GM12873 (cell line): ENCODE measurements at regions not wholly inside any gene's neighbourhood (a gene's known extent, or its start where the extent isn't known, plus 50 kb on each side); places are given as distances from the start of the nearest gene placed in this dataset.

Experiments
- CTCF ChIP-seq: IDR thresholded peaks from 2 replicates; pipeline ENCODE4 v1.5.1; 2012; ENCODE audit warnings: low read depth, mild to moderate bottlenecking, moderate library complexity, low read length, control low read depth; ENCODE audit not compliant: insufficient read depth; ENCODE audit errors: missing control alignments

GRCh38 chr5:133820507-133820906 is 147.9 kb downstream of the C5orf15 start:
- TF ChIP-seq CTCF, result no peak

- no peak for TF ChIP-seq CTCF
Observed at GRCh38 chr5:133819977-133820471, 148.4 kb downstream of the C5orf15 start.

GRCh38 chr5:133818869-133819600 is 149.4 kb downstream of the C5orf15 start:
- TF ChIP-seq CTCF, result no peak

GRCh38 chr5:133818031-133818431 is 150.4 kb downstream of the C5orf15 start:
- no peak for TF ChIP-seq CTCF

GRCh38 chr5:133817456-133817855 is 151.0 kb downstream of the C5orf15 start:
- TF ChIP-seq CTCF, result no peak

GRCh38 chr5:133816791-133817190 is 151.6 kb downstream of the C5orf15 start:
- no peak for TF ChIP-seq CTCF

GRCh38 chr5:133814152-133814551 is 154.3 kb downstream of the C5orf15 start:
- TF ChIP-seq CTCF, result no peak
